ENCODE measurements at regions not wholly inside any gene's neighbourhood (a gene's known extent, or its start where the extent isn't known, plus 50 kb on each side); places are given as distances from the start of the nearest gene placed in this dataset.

DNA sequence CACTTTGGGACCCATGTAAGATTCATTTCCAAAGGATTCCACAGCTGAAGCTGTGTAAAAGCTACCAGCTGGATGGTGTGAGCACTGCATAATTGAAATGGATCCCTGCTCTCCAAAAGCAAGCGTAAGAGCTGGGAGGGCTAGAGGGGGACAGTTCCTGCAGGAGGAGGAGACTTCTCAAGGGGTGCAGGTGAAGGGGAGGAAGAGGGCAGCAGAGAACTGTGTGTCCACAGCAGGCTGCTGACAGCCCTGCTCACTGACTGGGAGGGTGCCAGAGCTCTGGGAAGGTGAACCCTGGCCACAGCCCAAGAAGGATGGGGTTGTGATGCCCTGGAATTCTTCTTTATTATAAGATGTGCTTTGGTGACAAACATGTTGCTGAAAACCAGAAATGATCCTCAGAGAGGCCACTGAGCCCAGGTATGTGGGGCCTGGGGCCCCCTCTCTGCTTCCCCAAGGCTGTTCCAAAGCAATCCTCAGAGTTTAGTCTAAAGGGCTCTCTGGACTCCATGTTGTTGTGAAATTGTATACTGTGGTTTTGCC, 112.8 kb upstream of the SLC25A48 start:
- H2AFZ ChIP-seq (ENCODE audit: low read length), result no peak overlapping the region
- no peak overlapping the region for H3K4me3 ChIP-seq (ENCODE audit: low read length)
- no peaks in the 10 kb centered on the region for H3K36me3 ChIP-seq (replicated peaks; ENCODE audit: insufficient read depth, low read length)
- H3K4me1 ChIP-seq (ENCODE audit: low read length), result no peaks in the 10 kb centered on the region
- DNase-seq, result no peak
- no peak overlapping the region for H3K4me2 ChIP-seq (ENCODE audit: low read depth, low read length)
- H4K20me1 ChIP-seq (ENCODE audit: insufficient read depth, low read length), result no peaks in the 10 kb centered on the region
- no peaks in the 10 kb centered on the region for H3K79me2 ChIP-seq (ENCODE audit: low read length)
- no peaks in the 10 kb centered on the region for H3K9me2 ChIP-seq (replicated peaks; ENCODE audit: insufficient read depth, low read length)
- no peaks in the 10 kb centered on the region for H3K27me3 ChIP-seq (replicated peaks; ENCODE audit: insufficient read depth, low read length)
- TF ChIP-seq EZH2phosphoT487 (IDR thresholded peaks at IDR 0.05; ENCODE audit: low read length) (no peak), EZH2 (optimal IDR thresholded peaks at IDR 0.05; ENCODE audit: low read depth, low read length) (no peak)
- TF ChIP-seq, protein P1, sequence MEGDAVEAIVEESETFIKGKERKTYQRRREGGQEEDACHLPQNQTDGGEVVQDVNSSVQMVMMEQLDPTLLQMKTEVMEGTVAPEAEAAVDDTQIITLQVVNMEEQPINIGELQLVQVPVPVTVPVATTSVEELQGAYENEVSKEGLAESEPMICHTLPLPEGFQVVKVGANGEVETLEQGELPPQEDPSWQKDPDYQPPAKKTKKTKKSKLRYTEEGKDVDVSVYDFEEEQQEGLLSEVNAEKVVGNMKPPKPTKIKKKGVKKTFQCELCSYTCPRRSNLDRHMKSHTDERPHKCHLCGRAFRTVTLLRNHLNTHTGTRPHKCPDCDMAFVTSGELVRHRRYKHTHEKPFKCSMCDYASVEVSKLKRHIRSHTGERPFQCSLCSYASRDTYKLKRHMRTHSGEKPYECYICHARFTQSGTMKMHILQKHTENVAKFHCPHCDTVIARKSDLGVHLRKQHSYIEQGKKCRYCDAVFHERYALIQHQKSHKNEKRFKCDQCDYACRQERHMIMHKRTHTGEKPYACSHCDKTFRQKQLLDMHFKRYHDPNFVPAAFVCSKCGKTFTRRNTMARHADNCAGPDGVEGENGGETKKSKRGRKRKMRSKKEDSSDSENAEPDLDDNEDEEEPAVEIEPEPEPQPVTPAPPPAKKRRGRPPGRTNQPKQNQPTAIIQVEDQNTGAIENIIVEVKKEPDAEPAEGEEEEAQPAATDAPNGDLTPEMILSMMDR (IDR thresholded peaks at IDR 0.05; ENCODE audit: low read length), result no peak
- no peak overlapping the region for H3K27ac ChIP-seq (ENCODE audit: low read length)
- no peaks in the 10 kb centered on the region for H3F3A ChIP-seq (ENCODE audit: insufficient read depth, low read length)
- no peak overlapping the region for H3K9ac ChIP-seq (ENCODE audit: low read length)
- no peaks in the 10 kb centered on the region for H3K9me3 ChIP-seq (replicated peaks; ENCODE audit: insufficient read depth, low read length)

DNA sequence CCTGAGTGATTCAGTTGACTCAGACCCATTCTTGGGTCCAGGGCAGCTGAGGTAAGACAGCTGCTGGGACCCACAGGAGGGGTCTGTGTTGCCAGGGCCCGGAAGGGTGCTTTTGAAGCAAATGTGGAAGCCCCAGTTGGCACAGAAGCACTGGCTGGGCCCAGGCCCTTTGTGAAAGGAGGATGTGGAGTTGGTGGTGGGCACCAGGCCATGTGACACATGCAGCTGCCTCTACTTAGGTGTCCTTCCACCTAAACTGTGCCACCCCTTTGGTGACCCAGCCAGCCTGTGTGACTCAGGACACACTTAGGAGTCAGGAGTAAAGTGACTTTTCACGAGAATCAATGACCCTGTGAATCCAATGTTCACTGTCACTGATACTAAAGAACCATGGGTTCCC, 114.3 kb upstream of the SLC25A48 start:
- H3K9me3 ChIP-seq (replicated peaks; ENCODE audit: insufficient read depth, low read length), result no peaks in the 10 kb centered on the region
- peaks cover 12% of the 10 kb centered on the region for H3K4me1 ChIP-seq (ENCODE audit: low read length)
- TF ChIP-seq, protein P1 (IDR thresholded peaks at IDR 0.05; ENCODE audit: low read length), result no peak
- TF ChIP-seq EZH2phosphoT487 (IDR thresholded peaks at IDR 0.05; ENCODE audit: low read length) (no peak), EZH2 (optimal IDR thresholded peaks at IDR 0.05; ENCODE audit: low read depth, low read length) (no peak)
- DNase-seq, result no peak
- no peaks in the 10 kb centered on the region for H3K9me2 ChIP-seq (replicated peaks; ENCODE audit: insufficient read depth, low read length)
- no peak overlapping the region for H3K4me3 ChIP-seq (ENCODE audit: low read length)
- H3K36me3 ChIP-seq (replicated peaks; ENCODE audit: insufficient read depth, low read length), result no peaks in the 10 kb centered on the region
- no peak overlapping the region for H3K9ac ChIP-seq (ENCODE audit: low read length)
- no peaks in the 10 kb centered on the region for H3F3A ChIP-seq (ENCODE audit: insufficient read depth, low read length)
- no peaks in the 10 kb centered on the region for H3K27me3 ChIP-seq (replicated peaks; ENCODE audit: insufficient read depth, low read length)
- no peak overlapping the region for H2AFZ ChIP-seq (ENCODE audit: low read length)
- no peak overlapping the region for H3K27ac ChIP-seq (ENCODE audit: low read length)
- H4K20me1 ChIP-seq (ENCODE audit: insufficient read depth, low read length), result no peaks in the 10 kb centered on the region
- no peaks in the 10 kb centered on the region for H3K79me2 ChIP-seq (ENCODE audit: low read length)
- no peak overlapping the region for H3K4me2 ChIP-seq (ENCODE audit: low read depth, low read length)

DNA sequence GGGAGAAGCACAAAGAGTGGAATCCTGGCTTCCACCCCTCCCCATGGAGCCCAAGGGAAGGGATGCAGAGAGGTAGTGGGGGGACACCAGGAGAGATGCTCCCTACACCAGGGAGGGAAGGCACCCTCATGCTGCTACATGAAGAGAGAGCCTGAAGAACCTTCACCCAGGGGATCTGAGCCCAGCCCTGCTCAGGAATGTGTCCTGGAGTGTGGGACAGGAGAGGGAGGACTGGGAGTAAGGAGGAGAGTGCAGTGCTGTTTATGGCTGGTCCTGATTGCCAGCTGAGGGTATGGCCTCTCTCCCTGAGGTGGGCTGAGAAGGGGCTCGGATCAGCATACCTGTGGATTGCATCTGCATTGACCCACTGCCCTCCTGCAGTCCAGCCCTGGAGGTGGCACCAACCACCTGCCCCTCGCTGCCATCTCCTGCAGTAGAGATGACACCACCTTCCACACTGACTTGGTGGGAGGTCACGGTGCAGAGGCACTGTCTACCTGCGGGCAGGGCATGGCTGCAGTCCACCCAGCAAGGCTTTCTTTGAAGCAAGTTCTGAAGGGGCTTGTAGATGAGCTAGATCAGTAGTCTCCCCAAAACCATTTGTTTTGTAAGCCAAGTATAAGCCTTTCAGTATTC, 114.9 kb upstream of the SLC25A48 start:
- DNase-seq, result no peak
- Histone ChIP-seq H3K36me3 (replicated peaks; ENCODE audit: insufficient read depth, low read length) (no peaks in the 10 kb centered on the region), H3K27me3 (replicated peaks; ENCODE audit: insufficient read depth, low read length) (no peaks in the 10 kb centered on the region), H2AFZ (ENCODE audit: low read length) (no peak overlapping the region), H3F3A (ENCODE audit: insufficient read depth, low read length) (no peaks in the 10 kb centered on the region), H3K4me3 (ENCODE audit: low read length) (no peak overlapping the region), H3K79me2 (ENCODE audit: low read length) (no peaks in the 10 kb centered on the region), H3K9me3 (replicated peaks; ENCODE audit: insufficient read depth, low read length) (no peaks in the 10 kb centered on the region), H3K4me1 (ENCODE audit: low read length) (peaks cover 15% of the 10 kb centered on the region), H3K4me2 (ENCODE audit: low read depth, low read length) (no peak overlapping the region), H3K27ac (ENCODE audit: low read length) (no peak overlapping the region), H3K9me2 (replicated peaks; ENCODE audit: insufficient read depth, low read length) (no peaks in the 10 kb centered on the region), H3K9ac (ENCODE audit: low read length) (no peak overlapping the region), H4K20me1 (ENCODE audit: insufficient read depth, low read length) (no peaks in the 10 kb centered on the region)
- no peak for TF ChIP-seq EZH2 (optimal IDR thresholded peaks at IDR 0.05; ENCODE audit: low read depth, low read length)

DNA sequence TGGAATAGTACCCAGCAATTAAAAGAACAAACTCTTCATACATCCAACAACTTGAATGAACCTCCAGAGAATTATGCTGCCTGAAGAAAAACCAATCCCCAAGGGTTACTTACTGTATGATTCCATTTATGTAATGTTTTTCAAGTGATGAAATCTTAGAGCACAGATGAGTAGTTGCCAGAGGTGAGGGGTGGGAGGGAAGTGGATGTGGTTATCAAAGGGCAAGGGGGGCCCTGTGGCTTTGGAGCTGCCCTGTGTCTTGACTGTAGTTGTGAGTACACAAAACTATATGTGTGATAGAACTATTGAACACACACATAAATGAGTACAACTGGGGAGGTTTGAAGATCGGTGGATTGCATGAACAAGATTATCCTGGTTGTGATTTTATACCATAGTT, 115.8 kb upstream of the SLC25A48 start:
- DNase-seq, result no peak
- no peak overlapping the region for H3K27ac ChIP-seq (ENCODE audit: low read length)
- no peaks in the 10 kb centered on the region for H3K79me2 ChIP-seq (ENCODE audit: low read length)
- TF ChIP-seq EZH2 (optimal IDR thresholded peaks at IDR 0.05; ENCODE audit: low read depth, low read length) (no peak), EZH2phosphoT487 (IDR thresholded peaks at IDR 0.05; ENCODE audit: low read length) (no peak)
- TF ChIP-seq, protein P1 (IDR thresholded peaks at IDR 0.05; ENCODE audit: low read length), result no peak
- peaks cover 15% of the 10 kb centered on the region for H3K4me1 ChIP-seq (ENCODE audit: low read length)
- no peak overlapping the region for H3K4me2 ChIP-seq (ENCODE audit: low read depth, low read length)
- H3K9ac ChIP-seq (ENCODE audit: low read length), result no peak overlapping the region
- H4K20me1 ChIP-seq (ENCODE audit: insufficient read depth, low read length), result no peaks in the 10 kb centered on the region
- H3K36me3 ChIP-seq (replicated peaks; ENCODE audit: insufficient read depth, low read length), result no peaks in the 10 kb centered on the region
- no peaks in the 10 kb centered on the region for H3F3A ChIP-seq (ENCODE audit: insufficient read depth, low read length)
- H3K9me2 ChIP-seq (replicated peaks; ENCODE audit: insufficient read depth, low read length), result no peaks in the 10 kb centered on the region
- no peaks in the 10 kb centered on the region for H3K9me3 ChIP-seq (replicated peaks; ENCODE audit: insufficient read depth, low read length)
- no peak overlapping the region for H3K4me3 ChIP-seq (ENCODE audit: low read length)
- H3K27me3 ChIP-seq (replicated peaks; ENCODE audit: insufficient read depth, low read length), result no peaks in the 10 kb centered on the region
- no peak overlapping the region for H2AFZ ChIP-seq (ENCODE audit: low read length)
